Activated CD8-positive, alpha-beta T cell treated with anti-CD3 and anti-CD28 coated beads for 36 hours (primary cell): ENCODE measurements at regions not wholly inside any gene's neighbourhood (a gene's known extent, or its start where the extent isn't known, plus 50 kb on each side); places are given as distances from the start of the nearest gene placed in this dataset.

ENCODE experiments used
- ATAC-seq: fragments of 200-7000 bp; cut with Tn5 transposase; one replicate; pipeline ENCODE4 v1.10.0; 2021; ENCODE audit warnings: mild to moderate bottlenecking, moderate library complexity
- CTCF ChIA-PET: fragments of 350-600 bp; sonication (Branson Sonifier 250); formaldehyde crosslinking; loops from one replicate; lab custom pipeline; 2021; ENCODE audit warnings: antibody characterized with exemption; lab: Charles Lee
- POLR2A ChIA-PET: fragments of 350-600 bp; sonication (Branson Sonifier 250); formaldehyde crosslinking; loops from one replicate; lab custom pipeline; 2021; ENCODE audit warnings: antibody characterized with exemption; lab: Charles Lee
- DNase-seq: peaks from one replicate; pipeline ENCODE4 v3.0.0-alpha.2; 2020
- H3K27ac Mint-ChIP-seq: one replicate; pipeline ENCODE4 v1.8.0; 2021; ENCODE audit warnings: mild to moderate bottlenecking, mixed read lengths
- H3K27me3 Mint-ChIP-seq: one replicate; pipeline ENCODE4 v1.8.0; 2021; ENCODE audit warnings: mixed read lengths
- H3K36me3 Mint-ChIP-seq: one replicate; pipeline ENCODE4 v1.8.0; 2021; ENCODE audit warnings: low read depth, mixed read lengths
- H3K4me1 Mint-ChIP-seq: one replicate; pipeline ENCODE4 v1.8.0; 2021; ENCODE audit warnings: low read depth, mixed read lengths
- H3K4me3 Mint-ChIP-seq: one replicate; pipeline ENCODE4 v1.8.0; 2021; ENCODE audit warnings: mild to moderate bottlenecking, moderate library complexity, mixed read lengths
- H3K9me3 Mint-ChIP-seq: one replicate; pipeline ENCODE4 v1.8.0; 2021; ENCODE audit warnings: mixed read lengths
- intact Hi-C: fragments of 100-400 bp; cut with micrococcal nuclease; formaldehyde crosslinking; loops from one replicate; pipeline ENCODE4 v1.10.0; 2022
- TF ChIP-seq, protein P1 (sequence below): fragments of 200-600 bp; IDR thresholded peaks from one replicate; pipeline ENCODE4 v1.8.0; 2022; ENCODE audit warnings: antibody characterized with exemption, mild to moderate bottlenecking

DNA sequence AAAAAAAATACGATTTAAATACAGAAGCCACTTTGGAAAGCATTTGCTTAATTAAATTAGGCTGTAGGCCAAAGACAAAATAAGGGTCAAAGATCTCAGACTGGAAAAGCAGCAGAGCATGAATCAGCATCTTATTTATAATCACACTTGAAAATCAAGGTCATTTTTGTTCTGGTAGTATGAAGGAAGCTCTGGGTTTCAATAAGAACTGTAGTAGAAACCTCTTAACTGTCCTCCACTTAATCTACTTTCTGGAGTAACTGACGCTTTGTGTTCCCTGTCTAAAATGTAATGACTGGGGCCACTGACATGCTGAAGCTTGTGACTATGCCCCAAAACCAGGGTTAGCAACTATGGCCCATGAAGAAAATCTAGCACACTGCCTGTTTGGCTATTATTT lies 450.7 kb upstream of the ZP4 start:
- TF ChIP-seq, protein P1, sequence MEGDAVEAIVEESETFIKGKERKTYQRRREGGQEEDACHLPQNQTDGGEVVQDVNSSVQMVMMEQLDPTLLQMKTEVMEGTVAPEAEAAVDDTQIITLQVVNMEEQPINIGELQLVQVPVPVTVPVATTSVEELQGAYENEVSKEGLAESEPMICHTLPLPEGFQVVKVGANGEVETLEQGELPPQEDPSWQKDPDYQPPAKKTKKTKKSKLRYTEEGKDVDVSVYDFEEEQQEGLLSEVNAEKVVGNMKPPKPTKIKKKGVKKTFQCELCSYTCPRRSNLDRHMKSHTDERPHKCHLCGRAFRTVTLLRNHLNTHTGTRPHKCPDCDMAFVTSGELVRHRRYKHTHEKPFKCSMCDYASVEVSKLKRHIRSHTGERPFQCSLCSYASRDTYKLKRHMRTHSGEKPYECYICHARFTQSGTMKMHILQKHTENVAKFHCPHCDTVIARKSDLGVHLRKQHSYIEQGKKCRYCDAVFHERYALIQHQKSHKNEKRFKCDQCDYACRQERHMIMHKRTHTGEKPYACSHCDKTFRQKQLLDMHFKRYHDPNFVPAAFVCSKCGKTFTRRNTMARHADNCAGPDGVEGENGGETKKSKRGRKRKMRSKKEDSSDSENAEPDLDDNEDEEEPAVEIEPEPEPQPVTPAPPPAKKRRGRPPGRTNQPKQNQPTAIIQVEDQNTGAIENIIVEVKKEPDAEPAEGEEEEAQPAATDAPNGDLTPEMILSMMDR = no peak
- ChIA-PET POLR2A (interaction anchor here (0.5 kb wide), 1 partner anchor 1859 kb away, joined by 3 read pairs; no protein-coding TSS in a partner anchor), CTCF (no interaction called here)
- no peaks in the 10 kb centered on the region for H3K27me3 Mint-ChIP-seq
- H3K27ac Mint-ChIP-seq = no peak overlapping the region
- peaks cover 11% of the 10 kb centered on the region for H3K9me3 Mint-ChIP-seq
- no peaks in the 10 kb centered on the region for H3K4me1 Mint-ChIP-seq
- H3K36me3 Mint-ChIP-seq = no peaks in the 10 kb centered on the region
- ATAC-seq = no peak
- intact Hi-C loops = no loop called here
- H3K4me3 Mint-ChIP-seq = no peak overlapping the region
- DNase-seq = no peak

DNA sequence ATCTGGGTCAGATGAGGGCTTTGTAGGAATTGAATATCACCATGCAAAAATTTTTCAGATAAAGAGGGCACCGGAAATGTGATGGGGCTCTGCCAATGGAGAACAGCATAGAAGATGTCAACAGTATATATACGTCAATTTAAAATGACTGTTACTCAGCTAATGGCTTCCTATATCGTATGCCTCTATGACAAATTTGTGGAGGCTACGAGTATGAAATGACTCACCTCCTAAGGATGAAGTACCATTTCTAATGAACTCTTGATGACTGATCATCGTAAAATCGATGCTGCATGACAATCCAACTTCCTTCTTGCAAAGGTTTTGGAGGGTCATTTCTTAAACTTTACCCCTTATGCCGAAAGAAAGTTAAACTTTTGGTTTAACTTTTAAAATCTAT lies 450.3 kb upstream of the ZP4 start:
- ChIA-PET CTCF (no interaction called here), POLR2A (interaction anchor here (0.5 kb wide), 1 partner anchor 1860 kb away, joined by 3 read pairs; no protein-coding TSS in a partner anchor)
- Mint-ChIP-seq H3K4me3 (no peak overlapping the region), H3K27ac (no peak overlapping the region), H3K27me3 (no peaks in the 10 kb centered on the region), H3K36me3 (no peaks in the 10 kb centered on the region), H3K4me1 (no peaks in the 10 kb centered on the region), H3K9me3 (peaks cover 13% of the 10 kb centered on the region)
- intact Hi-C loops = no loop called here
- ATAC-seq = no peak
- DNase-seq = no peak
- TF ChIP-seq, protein P1 = no peak

DNA sequence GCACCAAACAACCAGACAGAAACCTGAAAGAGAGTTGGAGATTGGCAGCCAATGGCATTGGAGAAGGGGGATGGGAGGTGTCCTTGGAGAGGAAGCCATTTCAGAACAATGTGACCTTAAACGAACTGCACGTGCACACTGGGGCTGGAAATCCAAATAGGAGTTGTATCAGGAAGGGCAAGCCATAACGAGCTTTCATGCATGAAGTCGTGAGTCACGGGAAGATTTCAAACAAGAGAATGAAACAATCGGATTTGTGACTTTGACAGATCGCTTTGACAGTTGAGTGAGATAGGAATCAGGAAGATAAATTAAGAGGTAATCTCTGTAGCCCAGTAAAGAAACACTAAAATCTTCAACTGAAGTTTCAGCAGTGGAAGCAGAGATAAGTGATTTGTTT lies 445.8 kb upstream of the ZP4 start:
- Mint-ChIP-seq H3K27ac (no peak overlapping the region), H3K36me3 (no peaks in the 10 kb centered on the region), H3K27me3 (no peaks in the 10 kb centered on the region), H3K4me3 (no peak overlapping the region), H3K4me1 (no peaks in the 10 kb centered on the region), H3K9me3 (peaks cover 16% of the 10 kb centered on the region)
- DNase-seq (no peak), ATAC-seq (no peak)
- TF ChIP-seq, protein P1 = no peak
- POLR2A ChIA-PET = no interaction called here
- CTCF ChIA-PET = no interaction called here
- intact Hi-C loops = no loop called here

DNA sequence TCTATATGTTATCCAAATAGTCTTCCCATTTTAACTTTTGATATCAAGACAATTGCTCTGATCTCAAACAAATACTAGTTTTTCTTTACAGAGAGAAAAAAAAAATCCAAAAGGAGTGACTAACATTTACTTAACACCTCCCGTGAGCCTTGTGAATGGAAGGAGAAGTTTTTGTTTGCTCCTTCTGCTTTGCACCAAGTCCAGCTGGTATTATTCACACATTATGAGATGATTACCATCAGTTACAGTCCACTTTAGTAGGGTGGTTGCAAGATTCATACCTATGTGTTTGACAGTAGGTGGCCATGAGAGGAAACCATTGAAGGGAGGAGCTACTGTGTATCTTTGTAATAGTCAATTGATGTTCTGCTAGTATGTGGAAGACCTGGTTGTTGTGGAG lies 443.4 kb upstream of the ZP4 start:
- DNase-seq (no peak), ATAC-seq (no peak)
- ChIA-PET CTCF (no interaction called here), POLR2A (no interaction called here)
- Mint-ChIP-seq H3K36me3 (no peaks in the 10 kb centered on the region), H3K4me1 (no peaks in the 10 kb centered on the region), H3K27ac (no peak overlapping the region), H3K4me3 (no peak overlapping the region), H3K27me3 (no peaks in the 10 kb centered on the region), H3K9me3 (peaks cover 16% of the 10 kb centered on the region)
- intact Hi-C loops = no loop called here
- TF ChIP-seq, protein P1 = no peak

DNA sequence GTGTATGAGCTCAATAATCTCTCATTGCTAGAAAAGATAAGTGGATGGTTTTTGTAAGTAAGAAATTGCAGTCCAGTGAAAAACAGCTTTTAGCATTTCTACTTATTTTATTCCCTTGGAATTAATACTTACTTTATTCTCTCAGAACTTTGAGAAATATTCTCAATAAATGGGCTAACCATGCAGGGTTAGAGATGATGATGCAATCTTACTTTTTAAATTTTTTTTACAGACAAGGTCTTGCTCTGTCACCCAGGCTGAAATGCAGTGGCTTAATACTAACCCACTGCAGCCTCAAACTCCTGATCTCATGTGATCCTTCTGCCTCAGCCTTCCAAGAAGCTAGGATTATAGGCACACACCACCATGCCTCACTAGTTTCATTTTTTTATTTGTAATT lies 440.8 kb upstream of the ZP4 start:
- no peak overlapping the region for H3K4me3 Mint-ChIP-seq
- ChIA-PET POLR2A (no interaction called here), CTCF (no interaction called here)
- no peak for DNase-seq
- TF ChIP-seq, protein P1 = no peak
- H3K9me3 Mint-ChIP-seq = peaks cover 7% of the 10 kb centered on the region
- no peaks in the 10 kb centered on the region for H3K27me3 Mint-ChIP-seq
- ATAC-seq = no peak
- H3K36me3 Mint-ChIP-seq = no peaks in the 10 kb centered on the region
- no peak overlapping the region for H3K27ac Mint-ChIP-seq
- no peaks in the 10 kb centered on the region for H3K4me1 Mint-ChIP-seq
- intact Hi-C loops = no loop called here
